HG02642 (cell line): ENCODE measurements at regions not wholly inside any gene's neighbourhood (a gene's known extent, or its start where the extent isn't known, plus 50 kb on each side); places are given as distances from the start of the nearest gene placed in this dataset.
"Not testable (repeated sequence)": the region's sequence is repeated elsewhere in the genome, so short reads cannot be mapped to it uniquely, and the experiment has no call there.

ENCODE experiments used
- ATAC-seq: cut with Tn5 transposase; IDR thresholded peaks from one replicate; pipeline ENCODE4 v1.9.1; 2021; ENCODE audit warnings: mild to moderate bottlenecking; ENCODE audit not compliant: unreplicated experiment, poor library complexity

- not testable (repeated sequence) for ATAC-seq
Measured at GRCh38 chr12:116327992-116328391, 50.5 kb upstream of the MED13L start.

- no peak for ATAC-seq
Measured at GRCh38 chr12:116331876-116332275, 54.4 kb upstream of the MED13L start.

DNA sequence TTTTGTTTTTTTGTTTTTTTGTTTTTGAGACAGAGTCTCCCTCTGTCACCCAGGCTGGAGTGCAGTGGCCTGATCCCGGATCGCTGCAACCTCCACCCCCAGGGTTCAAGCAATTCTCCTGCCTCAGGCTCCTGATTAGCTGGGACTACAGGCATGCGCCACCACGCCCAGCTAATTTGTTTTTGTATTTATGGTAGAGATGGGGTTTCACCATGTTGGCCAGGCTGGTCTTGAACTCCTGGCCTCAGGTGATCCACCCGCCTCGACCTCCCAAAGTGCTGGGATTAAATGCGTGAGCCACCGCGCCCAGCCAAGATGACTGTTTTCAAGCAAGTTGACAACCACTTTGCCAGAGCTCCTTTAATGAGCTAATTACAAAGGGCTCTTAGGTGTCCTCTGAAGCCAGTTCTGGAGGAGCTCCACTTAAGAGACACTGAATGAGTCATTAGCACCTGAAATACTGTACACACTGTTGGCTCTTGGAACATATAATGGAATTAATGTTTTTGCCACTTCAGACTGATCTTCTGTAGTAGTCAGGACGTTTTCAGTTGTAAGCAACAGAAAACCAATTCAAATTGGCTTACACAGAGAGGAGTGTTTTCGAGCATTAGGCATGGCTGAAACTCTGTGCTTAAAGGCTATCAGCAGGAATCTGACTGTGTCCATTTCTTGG lies 55.4 kb upstream of the MED13L start:
- no peak for ATAC-seq

DNA sequence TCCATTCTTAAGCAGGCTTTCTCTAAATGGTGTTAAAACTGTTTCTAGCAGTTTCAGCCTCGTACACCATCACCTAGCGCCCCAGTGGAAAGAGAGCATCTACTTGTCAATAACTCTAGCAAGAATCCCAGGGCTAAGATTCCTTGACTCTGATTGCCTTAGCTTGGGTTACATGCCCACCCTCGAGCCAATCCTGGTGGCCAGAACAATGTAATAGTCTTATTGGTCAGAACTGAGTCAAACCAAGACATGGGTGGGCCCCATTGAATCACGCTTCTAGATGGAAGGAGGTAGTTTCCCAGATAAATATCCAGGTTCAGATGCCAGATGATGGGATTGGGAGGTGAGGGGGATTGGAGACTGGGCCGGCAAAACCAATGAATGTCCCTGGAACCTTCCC lies 55.9 kb upstream of the MED13L start:
- no peak for ATAC-seq

DNA sequence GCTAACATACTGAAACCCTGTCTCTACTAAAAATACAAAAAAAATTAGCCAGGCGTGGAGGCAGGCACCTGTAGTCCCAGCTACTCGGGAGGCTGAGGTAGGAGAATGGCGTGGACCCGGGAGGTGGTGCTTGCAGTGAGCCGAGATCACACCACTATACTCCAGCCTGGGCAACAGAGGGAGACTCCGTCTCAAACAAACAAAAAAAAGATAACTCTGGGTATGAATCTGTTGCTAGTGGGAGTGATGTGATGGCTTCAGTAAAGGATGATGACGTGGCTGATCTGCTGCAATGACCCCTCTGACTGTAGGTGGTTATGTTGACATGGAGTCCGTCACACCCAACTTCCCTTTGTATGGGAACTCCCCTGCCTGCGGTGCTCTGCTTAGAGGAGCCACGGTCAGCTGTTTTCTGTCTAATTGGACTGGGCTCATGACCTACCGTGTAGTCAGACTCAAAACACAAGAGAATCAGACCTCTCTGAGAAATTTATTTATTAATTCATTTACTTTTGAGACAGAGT lies 59.1 kb upstream of the MED13L start:
- peak; percentile 87 for ATAC-seq

GRCh38 chr12:116337312-116337711 lies 59.8 kb upstream of the MED13L start:
- no peak for ATAC-seq

DNA sequence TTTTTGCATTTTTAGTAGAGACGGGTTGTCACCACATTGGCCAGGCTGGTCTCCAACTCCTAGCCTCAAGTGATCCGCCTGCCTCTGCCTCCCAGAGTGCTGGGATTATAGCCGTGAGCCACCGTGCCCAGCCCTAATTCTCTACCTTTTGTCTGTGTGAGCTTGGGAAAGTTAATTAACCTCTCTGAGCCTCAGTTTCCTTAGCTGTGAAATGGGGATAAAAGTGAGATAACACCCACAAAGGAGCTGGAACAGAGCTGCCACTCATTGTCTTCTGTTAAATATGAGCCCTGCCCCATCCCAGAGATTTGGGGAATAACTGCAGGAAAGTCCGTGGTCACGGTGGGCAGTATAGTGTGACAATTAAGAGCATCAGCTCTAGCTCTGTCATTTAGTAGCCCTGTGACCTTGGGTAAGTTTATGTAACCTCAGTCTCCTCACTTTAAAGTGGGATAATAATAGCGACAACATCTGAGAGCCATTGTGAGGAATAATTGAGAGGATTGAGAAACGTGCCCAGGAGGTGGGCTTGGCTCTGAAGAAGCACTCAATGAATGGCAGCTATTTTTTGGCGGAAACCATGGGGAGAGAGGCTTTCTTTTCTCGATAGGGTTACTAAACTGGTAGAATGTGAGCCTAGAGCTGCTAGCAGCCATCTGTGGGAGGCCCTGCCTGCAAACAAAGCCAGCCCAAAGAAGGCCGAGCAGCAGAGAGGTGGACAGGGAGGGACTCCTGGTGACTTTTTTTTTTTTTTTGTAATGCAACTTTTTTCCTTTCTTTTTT lies 60.8 kb upstream of the MED13L start:
- ATAC-seq, result no peak

- no peak for ATAC-seq
Measured at GRCh38 chr12:116339062-116339461, 61.6 kb upstream of the MED13L start.

GRCh38 chr12:116339800-116340371 lies 62.4 kb upstream of the MED13L start:
- no peak for ATAC-seq

- no peak for ATAC-seq
Measured at GRCh38 chr12:116343331-116343884, 65.9 kb upstream of the MED13L start.

DNA sequence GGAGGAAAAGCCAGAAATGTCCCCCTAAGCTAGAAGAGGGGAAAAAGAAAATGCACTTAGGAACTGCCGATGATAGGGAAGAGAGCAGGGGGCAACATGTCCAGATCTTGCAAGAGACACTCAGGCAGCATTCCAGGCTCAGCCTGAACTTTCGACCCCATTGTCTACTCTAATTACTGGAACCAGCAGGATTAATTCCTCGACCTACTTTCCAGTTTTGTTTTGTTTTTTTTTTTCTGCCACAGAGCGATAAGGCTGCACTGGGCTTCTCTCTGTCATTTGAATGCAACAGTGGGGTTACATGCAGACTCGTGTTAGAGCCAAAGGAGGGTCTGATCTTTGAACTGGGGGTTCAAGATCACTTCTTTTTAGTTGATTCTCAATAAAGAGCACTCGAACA lies 68.7 kb upstream of the MED13L start:
- ATAC-seq, result no peak

GRCh38 chr12:116346741-116347140 lies 69.2 kb upstream of the MED13L start:
- no peak for ATAC-seq

DNA sequence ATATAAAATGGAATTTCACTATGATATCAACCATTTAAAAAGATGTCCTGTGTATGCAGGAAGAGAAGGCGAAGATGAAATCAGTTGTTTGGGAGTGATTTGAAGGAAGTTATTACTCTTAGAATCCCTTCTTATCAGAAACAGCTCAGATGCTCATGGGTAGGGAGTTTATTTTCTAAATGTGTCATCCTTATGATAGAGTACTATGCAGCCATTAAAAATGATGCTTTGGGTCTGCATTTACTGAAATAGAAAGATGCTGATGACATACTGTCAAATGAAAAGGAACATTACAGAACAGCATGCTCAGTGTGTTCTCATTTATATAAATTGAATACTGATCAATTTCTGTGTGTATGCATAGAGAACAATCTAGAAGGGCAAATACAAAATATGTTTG lies 69.8 kb upstream of the MED13L start:
- ATAC-seq, result no peak

GRCh38 chr12:116352315-116352835 lies 74.9 kb upstream of the MED13L start:
- ATAC-seq, result no peak

DNA sequence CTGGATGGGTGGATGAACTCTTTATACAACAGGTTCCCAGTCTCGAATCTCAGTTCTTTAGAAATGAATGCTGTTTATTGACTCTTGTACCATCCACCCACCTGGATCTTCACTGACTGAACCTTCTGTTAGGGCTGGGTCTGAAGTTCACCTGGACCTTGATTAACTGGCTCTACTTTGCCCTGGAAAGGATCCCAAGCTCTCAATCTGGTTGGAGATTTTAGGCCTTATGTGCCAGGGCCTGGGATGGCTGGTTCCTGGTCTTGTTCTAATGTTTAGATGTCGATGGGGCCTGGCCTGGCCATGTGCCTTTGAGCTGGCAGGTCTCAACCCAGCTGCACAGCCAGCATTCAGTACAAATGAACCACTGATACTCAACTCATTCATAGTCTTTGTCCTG lies 76.5 kb upstream of the MED13L start:
- ATAC-seq, result no peak

DNA sequence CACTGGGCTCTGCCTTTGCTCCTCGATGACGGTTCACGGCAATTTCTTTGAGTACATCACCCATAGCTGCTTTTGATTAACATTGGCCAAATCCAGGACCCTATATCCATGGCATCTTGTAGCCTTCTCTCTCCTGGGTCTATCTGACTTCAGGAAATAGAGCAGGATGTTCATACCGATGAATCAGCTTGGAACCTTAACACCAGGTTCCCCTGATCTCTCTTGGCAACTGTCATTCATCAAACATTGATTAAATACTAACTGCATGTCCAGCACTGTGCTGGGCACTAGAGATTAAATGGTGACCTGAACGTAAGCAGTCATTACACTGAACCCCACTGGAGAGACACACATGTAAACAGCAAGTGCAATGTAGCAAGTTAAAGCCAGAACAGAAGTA lies 77.0 kb upstream of the MED13L start:
- no peak for ATAC-seq

DNA sequence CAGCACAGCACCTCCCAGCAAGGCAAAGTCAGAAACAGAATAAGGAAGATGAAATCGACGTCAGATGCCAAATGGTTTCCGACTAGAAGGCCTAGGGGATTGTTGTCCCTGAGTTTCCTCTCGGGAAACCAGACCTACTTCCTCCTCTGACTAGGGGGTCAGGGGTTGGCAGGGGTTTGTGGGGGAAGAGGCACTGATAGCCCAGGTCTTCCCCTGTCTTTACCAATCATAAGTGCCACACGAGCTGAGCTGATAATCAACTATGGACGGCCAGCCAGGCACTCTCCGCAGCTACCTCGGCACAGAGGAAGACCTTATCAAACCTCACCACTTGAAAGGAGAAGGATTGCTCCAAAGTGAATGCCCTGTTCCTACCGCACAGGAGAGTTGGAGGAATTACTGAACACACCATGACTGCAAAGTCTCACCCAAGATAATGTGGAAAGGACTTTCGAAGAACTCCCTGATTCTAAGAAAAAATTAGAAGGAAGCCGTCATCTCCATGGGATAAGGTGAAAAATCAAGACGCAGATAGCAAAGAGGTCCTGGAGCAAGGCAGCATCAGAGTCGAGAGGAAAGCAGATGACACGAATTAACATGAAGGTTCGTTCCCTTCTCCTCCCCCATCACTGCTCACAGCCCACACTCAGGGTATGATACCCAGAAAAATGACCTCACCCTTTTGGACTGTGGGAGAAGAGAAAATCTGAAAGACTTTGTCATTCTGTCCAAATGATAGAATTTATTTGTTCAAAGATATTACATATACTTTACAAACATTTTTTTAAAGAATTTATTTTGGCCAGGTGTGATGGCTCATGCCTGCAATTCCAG lies 77.7 kb upstream of the MED13L start:
- ATAC-seq, result no peak

GRCh38 chr12:116358536-116358892 lies 81.0 kb upstream of the MED13L start:
- ATAC-seq, result no peak

DNA sequence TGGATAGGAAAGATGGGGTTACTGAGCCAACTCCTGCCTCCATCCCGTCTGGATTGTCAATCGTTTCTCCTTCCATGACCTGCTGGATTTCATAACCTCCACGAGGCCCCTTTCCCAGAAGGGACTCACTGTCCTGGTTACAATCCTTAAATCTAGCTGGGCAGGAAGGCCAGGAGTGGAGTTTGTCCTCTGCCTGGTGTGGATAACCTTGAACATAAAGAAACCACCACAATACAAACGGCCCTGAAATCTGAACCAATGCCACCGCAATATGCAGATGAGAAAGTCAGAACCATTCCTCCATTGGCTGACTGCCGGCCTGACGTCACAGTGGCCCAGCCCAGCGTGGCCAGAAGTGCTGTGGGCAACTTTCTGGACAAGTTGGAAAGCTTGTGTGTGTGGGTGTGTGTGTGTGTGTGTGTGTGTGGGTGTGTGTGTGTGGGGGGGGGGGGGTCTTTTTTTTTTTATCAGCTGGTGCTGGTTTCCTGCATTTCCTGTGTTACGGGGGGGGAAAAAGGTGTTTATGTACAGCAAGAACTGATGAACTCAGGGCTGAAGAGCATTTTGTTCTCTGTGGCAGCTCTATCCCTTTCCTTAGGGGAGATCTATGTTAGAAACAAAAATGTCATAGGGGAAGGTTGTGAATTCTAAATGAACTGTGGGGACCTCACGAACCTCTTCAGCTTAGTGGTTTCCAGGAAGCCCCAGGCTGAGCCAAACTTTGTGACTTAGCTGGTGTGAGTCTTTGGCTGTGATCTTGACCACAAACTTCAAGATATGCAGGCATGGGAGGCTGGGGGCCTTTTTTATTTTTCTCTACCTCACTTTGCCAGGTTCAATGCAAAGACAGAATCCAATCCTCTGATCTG lies 81.6 kb upstream of the MED13L start:
- ATAC-seq, result peak; percentile 86
